T-helper 1 cell treated with Interleukin-12 subunit alpha and Interleukin-12 subunit beta and Interleukin-4 antibody, amounts not matched to agents 30 μg/mL and 1 μg/mL, for 36 hours (primary cell): ENCODE measurements at regions not wholly inside any gene's neighbourhood (a gene's known extent, or its start where the extent isn't known, plus 50 kb on each side); places are given as distances from the start of the nearest gene placed in this dataset.
"Not testable (repeated sequence)": the region's sequence is repeated elsewhere in the genome, so short reads cannot be mapped to it uniquely, and the experiment has no call there.

Experiments
- H3K27ac Mint-ChIP-seq: one replicate; pipeline ENCODE4 v1.8.0; 2021; ENCODE audit warnings: mild to moderate bottlenecking, mixed read lengths
- H3K27me3 Mint-ChIP-seq: one replicate; pipeline ENCODE4 v1.8.0; 2021; ENCODE audit warnings: low read depth, mixed read lengths
- H3K36me3 Mint-ChIP-seq: one replicate; pipeline ENCODE4 v1.8.0; 2021; ENCODE audit warnings: low read depth, mixed read lengths
- H3K4me1 Mint-ChIP-seq: one replicate; pipeline ENCODE4 v1.8.0; 2021; ENCODE audit warnings: low read depth, mixed read lengths
- H3K4me3 Mint-ChIP-seq: one replicate; pipeline ENCODE4 v1.8.0; 2021; ENCODE audit warnings: mild to moderate bottlenecking, moderate library complexity, mixed read lengths
- H3K9me3 Mint-ChIP-seq: one replicate; pipeline ENCODE4 v1.8.0; 2021; ENCODE audit warnings: mixed read lengths

GRCh38 chr9:86565603-86566002 is 211.4 kb upstream of the TUT7 start:
- H3K9me3 Mint-ChIP-seq, H3K27ac Mint-ChIP-seq, H3K4me1 Mint-ChIP-seq, H3K4me3 Mint-ChIP-seq, H3K36me3 Mint-ChIP-seq, H3K27me3 Mint-ChIP-seq: not testable (repeated sequence)

GRCh38 chr9:86563936-86564335 is 209.7 kb upstream of the TUT7 start:
- Mint-ChIP-seq H3K27me3 (no peaks in the 10 kb centered on the region), H3K27ac (no peak overlapping the region), H3K36me3 (no peaks in the 10 kb centered on the region), H3K9me3 (peaks cover 10% of the 10 kb centered on the region), H3K4me1 (no peaks in the 10 kb centered on the region), H3K4me3 (no peak overlapping the region)

GRCh38 chr9:86563350-86563749 is 209.1 kb upstream of the TUT7 start:
- no peaks in the 10 kb centered on the region for H3K4me1 Mint-ChIP-seq
- peaks cover 10% of the 10 kb centered on the region for H3K9me3 Mint-ChIP-seq
- no peak overlapping the region for H3K4me3 Mint-ChIP-seq
- H3K27ac Mint-ChIP-seq, result no peak overlapping the region
- H3K27me3 Mint-ChIP-seq, result no peaks in the 10 kb centered on the region
- no peaks in the 10 kb centered on the region for H3K36me3 Mint-ChIP-seq

GRCh38 chr9:86562691-86563090 is 208.5 kb upstream of the TUT7 start:
- peaks cover 10% of the 10 kb centered on the region for H3K9me3 Mint-ChIP-seq
- no peaks in the 10 kb centered on the region for H3K27me3 Mint-ChIP-seq
- H3K27ac Mint-ChIP-seq, result no peak overlapping the region
- no peaks in the 10 kb centered on the region for H3K36me3 Mint-ChIP-seq
- no peaks in the 10 kb centered on the region for H3K4me1 Mint-ChIP-seq
- H3K4me3 Mint-ChIP-seq, result no peak overlapping the region

GRCh38 chr9:86557918-86558317 is 203.7 kb upstream of the TUT7 start:
- Mint-ChIP-seq H3K9me3 (no peaks in the 10 kb centered on the region), H3K27me3 (peaks cover 3% of the 10 kb centered on the region), H3K36me3 (no peaks in the 10 kb centered on the region), H3K4me1 (no peaks in the 10 kb centered on the region), H3K27ac (no peak overlapping the region), H3K4me3 (no peak overlapping the region)

- Mint-ChIP-seq H3K9me3 (no peaks in the 10 kb centered on the region), H3K4me3 (no peak overlapping the region), H3K4me1 (no peaks in the 10 kb centered on the region), H3K27me3 (peaks cover 10% of the 10 kb centered on the region), H3K36me3 (no peaks in the 10 kb centered on the region), H3K27ac (no peak overlapping the region)
Measured at GRCh38 chr9:86557063-86557766, 203.0 kb upstream of the TUT7 start.

- H3K36me3 Mint-ChIP-seq, result no peaks in the 10 kb centered on the region
- H3K4me3 Mint-ChIP-seq, result no peak overlapping the region
- no peaks in the 10 kb centered on the region for H3K9me3 Mint-ChIP-seq
- H3K27me3 Mint-ChIP-seq, result peaks cover 17% of the 10 kb centered on the region
- H3K27ac Mint-ChIP-seq, result no peak overlapping the region
- H3K4me1 Mint-ChIP-seq, result no peaks in the 10 kb centered on the region
Measured at GRCh38 chr9:86555661-86556060, 201.5 kb upstream of the TUT7 start.

GRCh38 chr9:86550401-86550800 is 196.2 kb upstream of the TUT7 start:
- no peaks in the 10 kb centered on the region for H3K4me1 Mint-ChIP-seq
- peaks cover 14% of the 10 kb centered on the region for H3K27me3 Mint-ChIP-seq
- no peaks in the 10 kb centered on the region for H3K9me3 Mint-ChIP-seq
- no peak overlapping the region for H3K4me3 Mint-ChIP-seq
- H3K36me3 Mint-ChIP-seq, result no peaks in the 10 kb centered on the region
- H3K27ac Mint-ChIP-seq, result no peak overlapping the region

- H3K9me3 Mint-ChIP-seq, result no peaks in the 10 kb centered on the region
- H3K4me1 Mint-ChIP-seq, result no peaks in the 10 kb centered on the region
- no peak overlapping the region for H3K4me3 Mint-ChIP-seq
- H3K36me3 Mint-ChIP-seq, result no peaks in the 10 kb centered on the region
- H3K27me3 Mint-ChIP-seq, result peaks cover 14% of the 10 kb centered on the region
- H3K27ac Mint-ChIP-seq, result no peak overlapping the region
Measured at GRCh38 chr9:86549920-86550319, 195.7 kb upstream of the TUT7 start.

- Mint-ChIP-seq H3K27me3 (peaks cover 14% of the 10 kb centered on the region), H3K36me3 (no peaks in the 10 kb centered on the region), H3K4me3 (no peak overlapping the region), H3K27ac (no peak overlapping the region), H3K9me3 (no peaks in the 10 kb centered on the region), H3K4me1 (no peaks in the 10 kb centered on the region)
Measured at GRCh38 chr9:86549401-86549811, 195.2 kb upstream of the TUT7 start.

- Mint-ChIP-seq H3K4me1 (no peaks in the 10 kb centered on the region), H3K36me3 (no peaks in the 10 kb centered on the region), H3K9me3 (no peaks in the 10 kb centered on the region), H3K4me3 (no peak overlapping the region), H3K27me3 (peaks cover 14% of the 10 kb centered on the region), H3K27ac (no peak overlapping the region)
Measured at GRCh38 chr9:86548220-86548619, 194.0 kb upstream of the TUT7 start.

- no peaks in the 10 kb centered on the region for H3K9me3 Mint-ChIP-seq
- no peaks in the 10 kb centered on the region for H3K36me3 Mint-ChIP-seq
- no peak overlapping the region for H3K27ac Mint-ChIP-seq
- H3K27me3 Mint-ChIP-seq, result peaks cover 10% of the 10 kb centered on the region
- no peak overlapping the region for H3K4me3 Mint-ChIP-seq
- no peaks in the 10 kb centered on the region for H3K4me1 Mint-ChIP-seq
Measured at GRCh38 chr9:86547571-86547970, 193.4 kb upstream of the TUT7 start.

- Mint-ChIP-seq H3K27ac (no peak overlapping the region), H3K4me3 (no peak overlapping the region), H3K4me1 (no peaks in the 10 kb centered on the region), H3K27me3 (peaks cover 2% of the 10 kb centered on the region), H3K9me3 (no peaks in the 10 kb centered on the region), H3K36me3 (no peaks in the 10 kb centered on the region)
Measured at GRCh38 chr9:86546712-86547111, 192.5 kb upstream of the TUT7 start.

- Mint-ChIP-seq H3K36me3 (no peaks in the 10 kb centered on the region), H3K4me3 (no peak overlapping the region), H3K9me3 (no peaks in the 10 kb centered on the region), H3K27me3 (no peaks in the 10 kb centered on the region), H3K27ac (no peak overlapping the region), H3K4me1 (no peaks in the 10 kb centered on the region)
Measured at GRCh38 chr9:86545090-86545489, 190.9 kb upstream of the TUT7 start.

- Mint-ChIP-seq H3K27me3 (no peaks in the 10 kb centered on the region), H3K36me3 (no peaks in the 10 kb centered on the region), H3K9me3 (no peaks in the 10 kb centered on the region), H3K27ac (no peak overlapping the region), H3K4me3 (no peak overlapping the region), H3K4me1 (no peaks in the 10 kb centered on the region)
Measured at GRCh38 chr9:86541014-86541570, 186.9 kb upstream of the TUT7 start.
